ENCODE measurements at regions not wholly inside any gene's neighbourhood (a gene's known extent, or its start where the extent isn't known, plus 50 kb on each side); places are given as distances from the start of the nearest gene placed in this dataset.

- TF ChIP-seq, protein P1, sequence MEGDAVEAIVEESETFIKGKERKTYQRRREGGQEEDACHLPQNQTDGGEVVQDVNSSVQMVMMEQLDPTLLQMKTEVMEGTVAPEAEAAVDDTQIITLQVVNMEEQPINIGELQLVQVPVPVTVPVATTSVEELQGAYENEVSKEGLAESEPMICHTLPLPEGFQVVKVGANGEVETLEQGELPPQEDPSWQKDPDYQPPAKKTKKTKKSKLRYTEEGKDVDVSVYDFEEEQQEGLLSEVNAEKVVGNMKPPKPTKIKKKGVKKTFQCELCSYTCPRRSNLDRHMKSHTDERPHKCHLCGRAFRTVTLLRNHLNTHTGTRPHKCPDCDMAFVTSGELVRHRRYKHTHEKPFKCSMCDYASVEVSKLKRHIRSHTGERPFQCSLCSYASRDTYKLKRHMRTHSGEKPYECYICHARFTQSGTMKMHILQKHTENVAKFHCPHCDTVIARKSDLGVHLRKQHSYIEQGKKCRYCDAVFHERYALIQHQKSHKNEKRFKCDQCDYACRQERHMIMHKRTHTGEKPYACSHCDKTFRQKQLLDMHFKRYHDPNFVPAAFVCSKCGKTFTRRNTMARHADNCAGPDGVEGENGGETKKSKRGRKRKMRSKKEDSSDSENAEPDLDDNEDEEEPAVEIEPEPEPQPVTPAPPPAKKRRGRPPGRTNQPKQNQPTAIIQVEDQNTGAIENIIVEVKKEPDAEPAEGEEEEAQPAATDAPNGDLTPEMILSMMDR (IDR thresholded peaks at IDR 0.05; ENCODE audit: insufficient read depth, low read length, poor library complexity, severe bottlenecking) = no peak
Measured at GRCh38 chr18:78670778-78671391, 308.7 kb upstream of the SALL3 start.

DNA sequence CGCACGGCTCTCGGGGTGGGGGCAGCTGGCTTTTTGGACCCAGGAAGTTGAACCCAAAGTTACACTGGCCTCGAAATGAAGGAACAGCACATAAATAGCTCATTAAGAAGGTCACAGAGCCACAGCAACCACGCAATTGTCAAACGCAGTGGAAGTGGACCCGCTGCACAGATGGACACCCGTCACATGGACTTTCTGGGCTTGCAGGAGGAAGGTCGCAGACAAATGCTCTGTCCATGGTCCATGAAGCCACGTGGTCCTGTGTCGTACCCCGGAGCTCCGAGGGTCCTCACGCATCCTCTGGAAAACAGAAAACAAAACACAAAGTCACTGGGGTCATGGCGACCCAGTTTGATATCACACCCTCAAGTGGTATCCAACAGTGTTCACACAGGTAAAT lies 308.1 kb upstream of the SALL3 start:
- DNase-seq (ENCODE audit: low read depth) = no peak
- Histone ChIP-seq H3K4me3 (ENCODE audit: low read depth, low read length) (no peak overlapping the region), H3K36me3 (ENCODE audit: control insufficient read depth, insufficient read depth, low read length) (no peaks in the 10 kb centered on the region), H3K27me3 (ENCODE audit: control insufficient read depth, insufficient read depth, low read length) (no peaks in the 10 kb centered on the region)
- TF ChIP-seq, protein P1 (IDR thresholded peaks at IDR 0.05; ENCODE audit: insufficient read depth, low read length, poor library complexity, severe bottlenecking) = no peak

More at GRCh38 chr18:78670778-78671391, 308.7 kb upstream of the SALL3 start:
- Histone ChIP-seq H3K4me3 (ENCODE audit: low read depth, low read length) (no peak overlapping the region), H3K27me3 (ENCODE audit: control insufficient read depth, insufficient read depth, low read length) (no peaks in the 10 kb centered on the region), H3K36me3 (ENCODE audit: control insufficient read depth, insufficient read depth, low read length) (no peaks in the 10 kb centered on the region)
- no peak for DNase-seq (ENCODE audit: low read depth)

- Histone ChIP-seq H3K4me3 (ENCODE audit: low read depth, low read length) (no peak overlapping the region), H3K27me3 (ENCODE audit: control insufficient read depth, insufficient read depth, low read length) (no peaks in the 10 kb centered on the region), H3K36me3 (ENCODE audit: control insufficient read depth, insufficient read depth, low read length) (no peaks in the 10 kb centered on the region)
- DNase-seq (ENCODE audit: low read depth) = no peak
- TF ChIP-seq, protein P1 (IDR thresholded peaks at IDR 0.05; ENCODE audit: insufficient read depth, low read length, poor library complexity, severe bottlenecking) = no peak
Measured at GRCh38 chr18:78672862-78673446, 306.7 kb upstream of the SALL3 start.

- TF ChIP-seq, protein P1 (IDR thresholded peaks at IDR 0.05; ENCODE audit: insufficient read depth, low read length, poor library complexity, severe bottlenecking) = no peak
- DNase-seq (ENCODE audit: low read depth) = no peak
- Histone ChIP-seq H3K36me3 (ENCODE audit: control insufficient read depth, insufficient read depth, low read length) (no peaks in the 10 kb centered on the region), H3K27me3 (ENCODE audit: control insufficient read depth, insufficient read depth, low read length) (no peaks in the 10 kb centered on the region), H3K4me3 (ENCODE audit: low read depth, low read length) (no peak overlapping the region)
Measured at GRCh38 chr18:78673516-78674321, 305.9 kb upstream of the SALL3 start.

DNA sequence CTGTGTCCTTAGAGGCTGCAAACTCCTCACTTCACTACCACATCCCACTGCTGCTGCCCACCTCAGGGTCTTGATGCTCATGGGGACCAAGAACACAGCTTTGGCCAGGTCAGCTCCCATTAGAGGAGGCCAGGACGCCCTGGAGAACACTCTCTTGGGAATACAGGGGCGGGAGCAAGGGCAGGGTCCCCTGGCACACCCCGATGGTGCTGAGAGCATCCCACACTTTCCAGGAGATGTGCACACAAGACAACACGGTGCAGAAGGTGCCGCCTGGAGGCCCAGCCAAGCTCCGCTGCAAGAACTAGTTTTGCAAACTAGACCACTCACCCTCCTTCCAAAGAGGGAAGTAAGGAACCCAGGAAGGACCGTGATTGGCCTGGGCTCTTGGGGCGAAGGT lies 304.4 kb upstream of the SALL3 start:
- no peaks in the 10 kb centered on the region for H3K36me3 ChIP-seq (ENCODE audit: control insufficient read depth, insufficient read depth, low read length)
- H3K27me3 ChIP-seq (ENCODE audit: control insufficient read depth, insufficient read depth, low read length) = no peaks in the 10 kb centered on the region
- H3K4me3 ChIP-seq (ENCODE audit: low read depth, low read length) = no peak overlapping the region
- DNase-seq (ENCODE audit: low read depth) = no peak
- TF ChIP-seq, protein P1 (IDR thresholded peaks at IDR 0.05; ENCODE audit: insufficient read depth, low read length, poor library complexity, severe bottlenecking) = no peak
